ENCODE measurements at regions not wholly inside any gene's neighbourhood (a gene's known extent, or its start where the extent isn't known, plus 50 kb on each side); places are given as distances from the start of the nearest gene placed in this dataset.

DNA sequence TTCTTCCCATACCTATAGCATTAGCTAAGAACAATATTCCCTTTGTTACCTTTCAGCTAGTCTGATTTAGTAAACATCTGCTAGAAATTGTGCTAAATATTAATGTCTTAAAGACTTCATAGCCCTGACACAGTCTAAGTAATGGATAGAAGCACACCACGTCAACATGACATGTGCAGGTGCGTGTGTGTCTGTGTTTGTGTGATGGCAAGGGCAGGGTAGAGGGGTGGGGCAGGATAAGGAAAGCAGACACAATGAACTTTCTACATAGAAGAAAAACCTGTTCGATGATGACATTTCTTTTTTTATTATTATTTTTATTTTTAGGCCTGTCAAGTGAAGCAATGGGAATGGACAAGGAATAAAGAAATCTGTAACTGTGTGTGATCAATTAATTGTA lies 223.3 kb downstream of the NOL4 start:
- Histone ChIP-seq H3K9ac (ENCODE audit: low read length) (no peak overlapping the region), H3K27ac (ENCODE audit: low read depth, low read length) (no peak overlapping the region), H3K18ac (ENCODE audit: low read length) (no peak overlapping the region), H3K36me3 (ENCODE audit: control insufficient read depth, insufficient read depth, low read length) (no peaks in the 10 kb centered on the region), H3K4me3 (ENCODE audit: low read length) (no peak overlapping the region), H3K23ac (ENCODE audit: low read length) (no peak overlapping the region), H3K4me1 (ENCODE audit: control insufficient read depth, low read depth, low read length) (no peaks in the 10 kb centered on the region), H2BK15ac (replicated peaks; ENCODE audit: low read depth) (no peak overlapping the region), H3K79me1 (ENCODE audit: low read length) (no peaks in the 10 kb centered on the region), H3K27me3 (ENCODE audit: insufficient read depth, low read length, poor library complexity) (no peaks in the 10 kb centered on the region), H2BK120ac (ENCODE audit: low read depth, low read length) (no peak overlapping the region), H3K4ac (ENCODE audit: low read depth, low read length) (no peak overlapping the region), H4K5ac (ENCODE audit: low read length) (no peak overlapping the region), H3K79me2 (ENCODE audit: control insufficient read depth, insufficient read depth, low read length) (no peaks in the 10 kb centered on the region), H2BK5ac (ENCODE audit: low read length) (no peak overlapping the region), H3K4me2 (ENCODE audit: low read length) (no peak overlapping the region), H4K8ac (ENCODE audit: low read depth, low read length) (no peak overlapping the region), H2AK5ac (ENCODE audit: low read length) (no peak overlapping the region), H3K56ac (ENCODE audit: low read length) (no peak overlapping the region)
- WGBS (ENCODE audit: extremely low coverage, insufficient coverage, low lambda C conversion rate), result no CpG with 5 or more reads among the region's 3 CpGs
- DNase-seq, result no peak

DNA sequence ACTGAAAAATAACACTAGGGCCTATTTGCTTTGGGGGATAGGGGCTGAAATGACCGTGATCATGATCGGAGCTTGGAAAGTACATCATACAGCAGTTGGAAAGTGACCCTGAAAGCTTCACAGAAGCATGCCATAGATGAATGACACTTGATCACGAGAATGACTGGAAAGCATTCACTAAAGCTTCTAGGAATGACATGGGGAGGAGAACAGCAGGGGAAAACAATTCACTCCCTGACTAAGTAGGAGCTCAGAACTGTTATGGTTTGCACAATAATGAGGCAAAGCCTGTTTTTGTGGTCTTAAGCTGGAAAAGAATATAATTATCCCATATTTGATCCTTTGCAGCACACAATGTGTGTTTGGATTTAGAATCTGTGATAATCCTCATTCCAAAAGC lies 237.5 kb downstream of the NOL4 start:
- whole genome bisulfite sequencing (ENCODE audit: extremely low coverage, insufficient coverage, low lambda C conversion rate), result no CpG with 5 or more reads among the region's 3 CpGs
- no peak for DNase-seq
- H3K36me3 ChIP-seq (ENCODE audit: control insufficient read depth, insufficient read depth, low read length), result no peaks in the 10 kb centered on the region
- H2BK120ac ChIP-seq (ENCODE audit: low read depth, low read length), result no peak overlapping the region
- H2AK5ac ChIP-seq (ENCODE audit: low read length), result no peak overlapping the region
- no peak overlapping the region for H3K18ac ChIP-seq (ENCODE audit: low read length)
- no peak overlapping the region for H3K4me3 ChIP-seq (ENCODE audit: low read length)
- H3K4me1 ChIP-seq (ENCODE audit: control insufficient read depth, low read depth, low read length), result no peaks in the 10 kb centered on the region
- no peak overlapping the region for H3K23ac ChIP-seq (ENCODE audit: low read length)
- H3K79me1 ChIP-seq (ENCODE audit: low read length), result no peaks in the 10 kb centered on the region
- H3K4ac ChIP-seq (ENCODE audit: low read depth, low read length), result no peak overlapping the region
- H2BK5ac ChIP-seq (ENCODE audit: low read length), result no peak overlapping the region
- H4K8ac ChIP-seq (ENCODE audit: low read depth, low read length), result no peak overlapping the region
- H3K56ac ChIP-seq (ENCODE audit: low read length), result no peak overlapping the region
- H3K9ac ChIP-seq (ENCODE audit: low read length), result no peak overlapping the region
- H4K5ac ChIP-seq (ENCODE audit: low read length), result no peak overlapping the region
- no peak overlapping the region for H3K27ac ChIP-seq (ENCODE audit: low read depth, low read length)
- no peaks in the 10 kb centered on the region for H3K79me2 ChIP-seq (ENCODE audit: control insufficient read depth, insufficient read depth, low read length)
- H3K4me2 ChIP-seq (ENCODE audit: low read length), result no peak overlapping the region
- H3K27me3 ChIP-seq (ENCODE audit: insufficient read depth, low read length, poor library complexity), result no peaks in the 10 kb centered on the region
- H2BK15ac ChIP-seq (replicated peaks; ENCODE audit: low read depth), result no peak overlapping the region

DNA sequence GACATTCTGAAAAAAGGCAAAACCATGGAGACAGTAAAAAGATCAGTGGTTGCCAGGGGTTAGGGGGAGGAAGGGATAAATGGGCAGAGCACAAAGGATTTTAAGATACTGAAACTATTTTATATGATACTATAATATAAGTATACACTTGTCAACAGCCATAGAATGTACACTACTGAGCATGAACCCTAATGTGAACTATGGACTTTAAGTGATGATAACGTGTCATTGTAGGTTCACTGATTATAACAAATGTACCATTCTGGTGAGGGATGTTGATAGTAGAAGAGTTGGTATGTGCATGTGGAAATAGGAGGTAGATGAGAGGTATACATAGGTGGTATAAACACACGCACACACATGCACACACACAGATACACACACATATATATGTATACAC lies 241.6 kb downstream of the NOL4 start:
- Histone ChIP-seq H3K4me1 (ENCODE audit: control insufficient read depth, low read depth, low read length) (no peaks in the 10 kb centered on the region), H4K8ac (ENCODE audit: low read depth, low read length) (no peak overlapping the region)
- WGBS (ENCODE audit: extremely low coverage, insufficient coverage, low lambda C conversion rate), result no CpG with 5 or more reads among the region's 2 CpGs

DNA sequence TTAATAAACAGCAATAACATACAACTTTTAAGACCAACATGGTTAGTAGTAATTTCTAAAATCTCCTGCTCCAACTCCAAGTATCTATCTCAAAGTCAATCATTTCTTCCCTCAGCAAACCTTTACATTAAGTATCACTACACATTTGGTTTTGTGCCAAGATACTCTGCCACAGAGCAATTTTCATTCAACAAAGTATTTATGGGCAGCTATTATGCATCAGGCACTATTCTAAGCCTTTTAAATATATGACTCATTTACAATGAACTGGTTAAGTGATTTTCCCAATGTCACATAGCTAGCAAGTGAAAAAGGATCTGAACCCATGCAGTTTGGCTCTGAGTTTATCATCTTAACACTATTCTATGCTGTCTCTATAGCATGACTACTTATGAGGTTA lies 264.3 kb downstream of the NOL4 start:
- H3K18ac ChIP-seq (ENCODE audit: low read length), result no peak overlapping the region
- no peak overlapping the region for H3K4me3 ChIP-seq (ENCODE audit: low read length)
- H3K4me2 ChIP-seq (ENCODE audit: low read length), result no peak overlapping the region
- H3K56ac ChIP-seq (ENCODE audit: low read length), result no peak overlapping the region
- H3K36me3 ChIP-seq (ENCODE audit: control insufficient read depth, insufficient read depth, low read length), result no peaks in the 10 kb centered on the region
- no peak overlapping the region for H4K5ac ChIP-seq (ENCODE audit: low read length)
- no peak overlapping the region for H2BK120ac ChIP-seq (ENCODE audit: low read depth, low read length)
- no peak for DNase-seq
- no peak overlapping the region for H2BK5ac ChIP-seq (ENCODE audit: low read length)
- H3K4ac ChIP-seq (ENCODE audit: low read depth, low read length), result no peak overlapping the region
- H3K9ac ChIP-seq (ENCODE audit: low read length), result no peak overlapping the region
- no peak overlapping the region for H2BK15ac ChIP-seq (replicated peaks; ENCODE audit: low read depth)
- H3K27me3 ChIP-seq (ENCODE audit: insufficient read depth, low read length, poor library complexity), result no peaks in the 10 kb centered on the region
- no peak overlapping the region for H3K23ac ChIP-seq (ENCODE audit: low read length)
- H3K27ac ChIP-seq (ENCODE audit: low read depth, low read length), result no peak overlapping the region
- no peak overlapping the region for H2AK5ac ChIP-seq (ENCODE audit: low read length)
- no peaks in the 10 kb centered on the region for H3K79me2 ChIP-seq (ENCODE audit: control insufficient read depth, insufficient read depth, low read length)
- no peaks in the 10 kb centered on the region for H3K4me1 ChIP-seq (ENCODE audit: control insufficient read depth, low read depth, low read length)
- no peak overlapping the region for H4K8ac ChIP-seq (ENCODE audit: low read depth, low read length)
- no peaks in the 10 kb centered on the region for H3K79me1 ChIP-seq (ENCODE audit: low read length)

More for the DNA sequence above, 241.6 kb downstream of the NOL4 start:
- Histone ChIP-seq H3K9ac (ENCODE audit: low read length) (no peak overlapping the region), H3K4me2 (ENCODE audit: low read length) (no peak overlapping the region), H3K23ac (ENCODE audit: low read length) (no peak overlapping the region), H2BK15ac (replicated peaks; ENCODE audit: low read depth) (no peak overlapping the region), H3K79me2 (ENCODE audit: control insufficient read depth, insufficient read depth, low read length) (no peaks in the 10 kb centered on the region), H3K27me3 (ENCODE audit: insufficient read depth, low read length, poor library complexity) (no peaks in the 10 kb centered on the region), H3K4ac (ENCODE audit: low read depth, low read length) (no peak overlapping the region), H2AK5ac (ENCODE audit: low read length) (no peak overlapping the region), H2BK5ac (ENCODE audit: low read length) (no peak overlapping the region), H4K5ac (ENCODE audit: low read length) (no peak overlapping the region), H2BK120ac (ENCODE audit: low read depth, low read length) (no peak overlapping the region), H3K36me3 (ENCODE audit: control insufficient read depth, insufficient read depth, low read length) (no peaks in the 10 kb centered on the region), H3K4me3 (ENCODE audit: low read length) (no peak overlapping the region), H3K56ac (ENCODE audit: low read length) (no peak overlapping the region), H3K18ac (ENCODE audit: low read length) (no peak overlapping the region), H3K27ac (ENCODE audit: low read depth, low read length) (no peak overlapping the region), H3K79me1 (ENCODE audit: low read length) (no peaks in the 10 kb centered on the region)
- DNase-seq, result no peak

GRCh38 chr18:33959609-33960008 lies 265.1 kb downstream of the NOL4 start:
- Histone ChIP-seq H2BK5ac (ENCODE audit: low read length) (no peak overlapping the region), H2BK120ac (ENCODE audit: low read depth, low read length) (no peak overlapping the region), H3K23ac (ENCODE audit: low read length) (no peak overlapping the region)

GRCh38 chr18:33957707-33958106 lies 267.0 kb downstream of the NOL4 start:
- Histone ChIP-seq H2AK5ac (ENCODE audit: low read length) (no peak overlapping the region), H3K4me3 (ENCODE audit: low read length) (no peak overlapping the region), H3K36me3 (ENCODE audit: control insufficient read depth, insufficient read depth, low read length) (no peaks in the 10 kb centered on the region), H4K8ac (ENCODE audit: low read depth, low read length) (no peak overlapping the region), H3K9ac (ENCODE audit: low read length) (no peak overlapping the region), H3K79me1 (ENCODE audit: low read length) (no peaks in the 10 kb centered on the region), H3K18ac (ENCODE audit: low read length) (no peak overlapping the region), H3K4me1 (ENCODE audit: control insufficient read depth, low read depth, low read length) (no peaks in the 10 kb centered on the region), H3K27me3 (ENCODE audit: insufficient read depth, low read length, poor library complexity) (no peaks in the 10 kb centered on the region), H3K56ac (ENCODE audit: low read length) (no peak overlapping the region), H2BK5ac (ENCODE audit: low read length) (no peak overlapping the region), H3K79me2 (ENCODE audit: control insufficient read depth, insufficient read depth, low read length) (no peaks in the 10 kb centered on the region), H4K5ac (ENCODE audit: low read length) (no peak overlapping the region), H3K4ac (ENCODE audit: low read depth, low read length) (no peak overlapping the region), H3K23ac (ENCODE audit: low read length) (no peak overlapping the region), H3K27ac (ENCODE audit: low read depth, low read length) (no peak overlapping the region), H2BK120ac (ENCODE audit: low read depth, low read length) (no peak overlapping the region), H2BK15ac (replicated peaks; ENCODE audit: low read depth) (no peak overlapping the region), H3K4me2 (ENCODE audit: low read length) (no peak overlapping the region)
- DNase-seq, result no peak
- WGBS (ENCODE audit: extremely low coverage, insufficient coverage, low lambda C conversion rate), result no CpG with 5 or more reads among the region's 5 CpGs

More at GRCh38 chr18:33959609-33960008, 265.1 kb downstream of the NOL4 start:
- Histone ChIP-seq H3K4me2 (ENCODE audit: low read length) (no peak overlapping the region), H3K79me2 (ENCODE audit: control insufficient read depth, insufficient read depth, low read length) (no peaks in the 10 kb centered on the region), H3K56ac (ENCODE audit: low read length) (no peak overlapping the region), H3K4ac (ENCODE audit: low read depth, low read length) (no peak overlapping the region), H3K79me1 (ENCODE audit: low read length) (no peaks in the 10 kb centered on the region), H4K5ac (ENCODE audit: low read length) (no peak overlapping the region), H3K27me3 (ENCODE audit: insufficient read depth, low read length, poor library complexity) (no peaks in the 10 kb centered on the region), H3K18ac (ENCODE audit: low read length) (no peak overlapping the region), H3K27ac (ENCODE audit: low read depth, low read length) (no peak overlapping the region), H3K4me3 (ENCODE audit: low read length) (no peak overlapping the region), H4K8ac (ENCODE audit: low read depth, low read length) (no peak overlapping the region), H2AK5ac (ENCODE audit: low read length) (no peak overlapping the region), H3K36me3 (ENCODE audit: control insufficient read depth, insufficient read depth, low read length) (no peaks in the 10 kb centered on the region), H3K4me1 (ENCODE audit: control insufficient read depth, low read depth, low read length) (no peaks in the 10 kb centered on the region), H2BK15ac (replicated peaks; ENCODE audit: low read depth) (no peak overlapping the region), H3K9ac (ENCODE audit: low read length) (no peak overlapping the region)
- DNase-seq, result peak; percentile 90
- no CpG with 5 or more reads among the region's 2 CpGs for WGBS (ENCODE audit: extremely low coverage, insufficient coverage, low lambda C conversion rate)

All from mesendoderm (in vitro differentiated cells).